ENCODE measurements at regions not wholly inside any gene's neighbourhood (a gene's known extent, or its start where the extent isn't known, plus 50 kb on each side); places are given as distances from the start of the nearest gene placed in this dataset.

DNA sequence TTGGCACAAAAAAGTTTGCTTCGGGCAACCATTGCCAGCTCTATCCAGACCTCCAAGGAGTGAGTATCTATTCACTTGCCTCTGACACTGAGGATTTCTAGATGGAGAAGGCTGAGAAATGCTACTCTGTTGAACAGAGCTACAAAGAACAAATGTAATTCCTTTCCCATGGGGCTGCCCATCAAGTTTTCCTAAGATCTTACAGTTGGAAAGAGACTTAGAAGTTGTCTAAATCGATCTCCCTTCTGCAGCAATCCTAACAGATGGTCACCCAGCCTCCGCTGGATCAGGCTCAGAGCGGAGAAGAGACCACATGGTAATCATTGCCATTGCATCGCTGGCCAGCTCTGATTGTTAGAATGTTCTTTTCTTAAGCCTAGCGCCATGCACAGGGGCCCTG, 110.1 kb upstream of the BCL2L14 start:
- dilution Hi-C loops (cut with MboI; ENCODE audit: extremely low pct_ligation_motif_present, low sequenced_read_pairs) = no loop called here
- no peaks in the 10 kb centered on the region for H3K9me3 ChIP-seq (replicated peaks; ENCODE audit: control insufficient read depth, insufficient read depth, low read length)
- H3K9me1 ChIP-seq (replicated peaks; ENCODE audit: control insufficient read depth, extremely low read depth, insufficient read depth, low read length) = no peaks in the 10 kb centered on the region
- no peak overlapping the region for H3K27ac ChIP-seq (ENCODE audit: insufficient read depth, low read depth, low read length)
- BruUV-seq (replicated peaks) = no TSS peak
- H3K9ac ChIP-seq (replicated peaks; ENCODE audit: extremely low read depth, insufficient read depth, low read length) = no peak overlapping the region
- no peak for FAIRE-seq
- H3K4me1 ChIP-seq (ENCODE audit: control insufficient read depth, extremely low read depth, insufficient read depth, low read length) = peaks cover 19% of the 10 kb centered on the region
- DNase-seq (ENCODE audit: low read depth, low spot score) = no peak
- H3K4me3 ChIP-seq (replicated peaks in 1 of 3; ENCODE audit: insufficient read depth in 1 of 3, low read depth in 1 of 3, low read length in 3 of 3) = no peak overlapping the region
- ChIA-PET CTCF (interaction anchor here (1.2 kb wide), 1 partner anchor 18 kb away, joined by 3 read pairs; no protein-coding TSS in a partner anchor), POLR2A (no interaction called here)
- H3K4me2 ChIP-seq (ENCODE audit: insufficient read depth, low read length) = no peak overlapping the region
- no peaks in the 10 kb centered on the region for H3K79me2 ChIP-seq (ENCODE audit: control insufficient read depth, insufficient read depth, low read length)
- H3K36me3 ChIP-seq (ENCODE audit: control insufficient read depth in 2 of 2, extremely low read depth in 1 of 2, insufficient read depth in 2 of 2, low read length in 2 of 2) = no peaks in the 10 kb centered on the region
- no peaks in the 10 kb centered on the region for H4K20me1 ChIP-seq (replicated peaks; ENCODE audit: control insufficient read depth, extremely low read depth, insufficient read depth, low read length)
- TF ChIP-seq, protein P1, sequence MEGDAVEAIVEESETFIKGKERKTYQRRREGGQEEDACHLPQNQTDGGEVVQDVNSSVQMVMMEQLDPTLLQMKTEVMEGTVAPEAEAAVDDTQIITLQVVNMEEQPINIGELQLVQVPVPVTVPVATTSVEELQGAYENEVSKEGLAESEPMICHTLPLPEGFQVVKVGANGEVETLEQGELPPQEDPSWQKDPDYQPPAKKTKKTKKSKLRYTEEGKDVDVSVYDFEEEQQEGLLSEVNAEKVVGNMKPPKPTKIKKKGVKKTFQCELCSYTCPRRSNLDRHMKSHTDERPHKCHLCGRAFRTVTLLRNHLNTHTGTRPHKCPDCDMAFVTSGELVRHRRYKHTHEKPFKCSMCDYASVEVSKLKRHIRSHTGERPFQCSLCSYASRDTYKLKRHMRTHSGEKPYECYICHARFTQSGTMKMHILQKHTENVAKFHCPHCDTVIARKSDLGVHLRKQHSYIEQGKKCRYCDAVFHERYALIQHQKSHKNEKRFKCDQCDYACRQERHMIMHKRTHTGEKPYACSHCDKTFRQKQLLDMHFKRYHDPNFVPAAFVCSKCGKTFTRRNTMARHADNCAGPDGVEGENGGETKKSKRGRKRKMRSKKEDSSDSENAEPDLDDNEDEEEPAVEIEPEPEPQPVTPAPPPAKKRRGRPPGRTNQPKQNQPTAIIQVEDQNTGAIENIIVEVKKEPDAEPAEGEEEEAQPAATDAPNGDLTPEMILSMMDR (IDR thresholded peaks at IDR 0.05; ENCODE audit: extremely low read depth in 1 of 2, insufficient read depth in 1 of 2, low read depth in 1 of 2, low read length in 2 of 2) = no peak
- no peak for TF ChIP-seq GATA2 (IDR thresholded peaks at IDR 0.05; ENCODE audit: insufficient read depth, insufficient read length, low read depth, low read length)
- no peak for TF ChIP-seq MYC (IDR thresholded peaks at IDR 0.05; ENCODE audit: low read depth, low read length)
- TF ChIP-seq EZH2 (IDR thresholded peaks at IDR 0.05; ENCODE audit: borderline replicate concordance, low read depth, low read length, severe bottlenecking) = no peak
- TF ChIP-seq, protein P2, sequence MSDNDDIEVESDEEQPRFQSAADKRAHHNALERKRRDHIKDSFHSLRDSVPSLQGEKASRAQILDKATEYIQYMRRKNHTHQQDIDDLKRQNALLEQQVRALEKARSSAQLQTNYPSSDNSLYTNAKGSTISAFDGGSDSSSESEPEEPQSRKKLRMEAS (IDR thresholded peaks at IDR 0.05; ENCODE audit: insufficient read depth, insufficient read length) = no peak
- no peak for TF ChIP-seq POLR2AphosphoS5 (IDR thresholded peaks at IDR 0.05; ENCODE audit: insufficient read depth, low read depth, low read length)
- no peak for TF ChIP-seq JUN (IDR thresholded peaks at IDR 0.05; ENCODE audit: borderline replicate concordance, insufficient read depth, insufficient read length, low read depth)
- TF ChIP-seq POLR2A (IDR thresholded peaks at IDR 0.05; ENCODE audit: low read depth, low read length) = no peak
- TF ChIP-seq FOS (IDR thresholded peaks at IDR 0.05; ENCODE audit: borderline replicate concordance, insufficient read depth, low read length) = no peak
- intact Hi-C loops (cut with micrococcal nuclease) = no loop called here
- H2AFZ ChIP-seq (ENCODE audit: low read depth, low read length) = no peak overlapping the region
- peaks cover 0 to 6% of the 10 kb centered on the region in 2 experiments for H3K27me3 ChIP-seq (ENCODE audit: control insufficient read depth in 2 of 2, insufficient read depth in 2 of 2, low read length in 2 of 2)
